ENCODE measurements at regions not wholly inside any gene's neighbourhood (a gene's known extent, or its start where the extent isn't known, plus 50 kb on each side); places are given as distances from the start of the nearest gene placed in this dataset.

- TF ChIP-seq CTCF (IDR thresholded peaks at IDR 0.05) (no peak), POLR2A (IDR thresholded peaks at IDR 0.05) (no peak)
These were observed 70.2 kb upstream of the CD96 start for GRCh38 chr3:111471831-111472230.
